GM19043 (cell line): ENCODE measurements at regions not wholly inside any gene's neighbourhood (a gene's known extent, or its start where the extent isn't known, plus 50 kb on each side); places are given as distances from the start of the nearest gene placed in this dataset.

ENCODE experiments used
- ATAC-seq: cut with Tn5 transposase; IDR thresholded peaks from one replicate; pipeline ENCODE4 v1.9.1; 2021; ENCODE audit warnings: low read depth; ENCODE audit not compliant: unreplicated experiment

GRCh38 chr5:89513299-89514044 is 630.5 kb upstream of the MEF2C start:
- no peak for ATAC-seq

GRCh38 chr5:89504051-89504450 is 621.1 kb upstream of the MEF2C start:
- ATAC-seq = no peak

- no peak for ATAC-seq
These were observed 616.8 kb upstream of the MEF2C start for GRCh38 chr5:89499787-89500186.

GRCh38 chr5:89498699-89499098 is 615.7 kb upstream of the MEF2C start:
- no peak for ATAC-seq

- ATAC-seq = no peak
These were observed 610.4 kb upstream of the MEF2C start for GRCh38 chr5:89493414-89493813.

GRCh38 chr5:89484962-89485361 is 602.0 kb upstream of the MEF2C start:
- no peak for ATAC-seq

- ATAC-seq = no peak
These were observed 597.5 kb upstream of the MEF2C start for GRCh38 chr5:89480406-89481007.

- ATAC-seq = no peak
These were observed 595.9 kb upstream of the MEF2C start for GRCh38 chr5:89478851-89479250.

GRCh38 chr5:89473196-89473595 is 590.2 kb upstream of the MEF2C start:
- ATAC-seq = no peak

GRCh38 chr5:89471541-89471940 is 588.6 kb upstream of the MEF2C start:
- ATAC-seq = no peak

- ATAC-seq = no peak
These were observed 588.1 kb upstream of the MEF2C start for GRCh38 chr5:89471115-89471514.

GRCh38 chr5:89470658-89471057 is 587.7 kb upstream of the MEF2C start:
- ATAC-seq = no peak

GRCh38 chr5:89458332-89458656 is 575.3 kb upstream of the MEF2C start:
- no peak for ATAC-seq

GRCh38 chr5:89457411-89458331 is 574.7 kb upstream of the MEF2C start:
- ATAC-seq = no peak

GRCh38 chr5:89452081-89452480 is 569.1 kb upstream of the MEF2C start:
- ATAC-seq = no peak

GRCh38 chr5:89451263-89451662 is 568.3 kb upstream of the MEF2C start:
- ATAC-seq = no peak

- no peak for ATAC-seq
These were observed 567.2 kb upstream of the MEF2C start for GRCh38 chr5:89450149-89450538.

- ATAC-seq = no peak
These were observed 566.6 kb upstream of the MEF2C start for GRCh38 chr5:89449392-89450148.

- ATAC-seq = no peak
These were observed 564.0 kb upstream of the MEF2C start for GRCh38 chr5:89447027-89447426.

- ATAC-seq = no peak
These were observed 562.2 kb upstream of the MEF2C start for GRCh38 chr5:89445106-89445745.
